Natural killer cell (primary cell): ENCODE measurements at regions not wholly inside any gene's neighbourhood (a gene's known extent, or its start where the extent isn't known, plus 50 kb on each side); places are given as distances from the start of the nearest gene placed in this dataset.

Source experiments
- ATAC-seq, 3 donors: fragments of 150-1000 bp in 2 of 3; fragments of 200-7000 bp in 1 of 3; cut with Tn5 transposase; 1 replicate in 1 of 3; 2 replicates in 2 of 3; pipeline ENCODE4 v1.10.0; 2021; ENCODE audit warnings: mild to moderate bottlenecking in 2 of 3, moderate library complexity in 2 of 3
- DNase-seq, 2 donors: peaks; one replicate each; pipeline versions ENCODE4 v3.0.0 to v3.0.0-alpha.2; 2013 to 2021; ENCODE audit warnings: mixed read lengths in 1 of 2
- H3K27ac ChIP-seq: one replicate; pipeline ENCODE4 v1.5.1; 2013; ENCODE audit warnings: mild to moderate bottlenecking, low read length
- H3K27me3 ChIP-seq: one replicate; pipeline ENCODE4 v1.6.1; 2013; ENCODE audit warnings: low read length; ENCODE audit not compliant: control insufficient read depth, insufficient read depth
- H3K36me3 ChIP-seq: one replicate; pipeline ENCODE4 v1.6.1; 2013; ENCODE audit warnings: low read length; ENCODE audit not compliant: control insufficient read depth, insufficient read depth
- H3K4me1 ChIP-seq: one replicate; pipeline ENCODE4 v1.6.1; 2013; ENCODE audit warnings: low read length; ENCODE audit not compliant: control insufficient read depth, insufficient read depth
- H3K4me3 ChIP-seq: one replicate; pipeline ENCODE4 v1.5.1; 2013; ENCODE audit warnings: low read length
- H3K9me3 ChIP-seq: one replicate; pipeline ENCODE4 v1.6.1; 2013; ENCODE audit warnings: low read length; ENCODE audit not compliant: control insufficient read depth, insufficient read depth
- H3K27ac Mint-ChIP-seq, 2 donors: one replicate each; pipeline ENCODE4 v1.8.0; 2022; ENCODE audit warnings: mild to moderate bottlenecking in 2 of 2, mixed read lengths in 2 of 2, moderate library complexity in 1 of 2
- H3K27me3 Mint-ChIP-seq, 2 donors: one replicate each; pipeline ENCODE4 v1.8.0; 2022; ENCODE audit warnings: low read depth in 2 of 2, mixed read lengths in 2 of 2
- H3K36me3 Mint-ChIP-seq: one replicate; pipeline ENCODE4 v1.8.0; 2022; ENCODE audit warnings: mixed read lengths
- H3K4me1 Mint-ChIP-seq, 2 donors: one replicate each; pipeline ENCODE4 v1.8.0; 2022; ENCODE audit warnings: mixed read lengths in 2 of 2
- H3K4me3 Mint-ChIP-seq: one replicate; pipeline ENCODE4 v1.8.0; 2022; ENCODE audit warnings: mild to moderate bottlenecking, moderate library complexity, mixed read lengths
- H3K9me3 Mint-ChIP-seq, 2 donors: one replicate each; pipeline ENCODE4 v1.8.0; 2022; ENCODE audit warnings: mixed read lengths in 2 of 2
- CTCF ChIP-seq: fragments of 200-600 bp; IDR thresholded peaks from one replicate; pipeline ENCODE4 v1.8.0; 2022; ENCODE audit warnings: antibody characterized with exemption
- WGBS: methylation state at CpG from one replicate; pipeline ENCODE4 v1.1.7; 2013; ENCODE audit warnings: missing lambda C conversion rate; ENCODE audit not compliant: insufficient coverage; 5-methylcytosine and 5-hydroxymethylcytosine counted together
- intact Hi-C: fragments of 100-400 bp; cut with micrococcal nuclease; formaldehyde crosslinking; loops from one replicate; pipeline ENCODE4 v1.14.2; 2022

GRCh38 chr10:130652544-130652943 is 516.4 kb downstream of the GLRX3 start:
- no peak overlapping the region for H3K27ac Mint-ChIP-seq
- Histone ChIP-seq H3K4me1 (no peaks in the 10 kb centered on the region), H3K4me3 (no peak overlapping the region), H3K27ac (no peak overlapping the region), H3K27me3 (no peaks in the 10 kb centered on the region), H3K36me3 (no peaks in the 10 kb centered on the region), H3K9me3 (no peaks in the 10 kb centered on the region)
- H3K27me3 Mint-ChIP-seq = no peaks in the 10 kb centered on the region
- DNase-seq = no peak
- H3K4me3 Mint-ChIP-seq = no peak overlapping the region
- no peaks in the 10 kb centered on the region for H3K36me3 Mint-ChIP-seq
- ATAC-seq = no peak
- intact Hi-C loops = no loop called here
- no peak for TF ChIP-seq CTCF
- peaks cover 0 to 2% of the 10 kb centered on the region in 2 donors for H3K9me3 Mint-ChIP-seq
- no peaks in the 10 kb centered on the region for H3K4me1 Mint-ChIP-seq
- WGBS = over 99% methylated on average over 4 of the region's 5 CpGs

- Histone ChIP-seq H3K27me3 (no peaks in the 10 kb centered on the region), H3K9me3 (no peaks in the 10 kb centered on the region), H3K36me3 (no peaks in the 10 kb centered on the region), H3K4me1 (no peaks in the 10 kb centered on the region), H3K27ac (no peak overlapping the region), H3K4me3 (no peak overlapping the region)
- Mint-ChIP-seq H3K4me1 (no peaks in the 10 kb centered on the region), H3K27ac (no peak overlapping the region), H3K4me3 (no peak overlapping the region), H3K36me3 (no peaks in the 10 kb centered on the region), H3K27me3 (no peaks in the 10 kb centered on the region), H3K9me3 (peaks cover 0 to 2% of the 10 kb centered on the region in 2 donors)
- TF ChIP-seq CTCF = no peak
- ATAC-seq = peak in 1 of 3 donors; percentile 44
- WGBS = 88% methylated on average over 14 of the region's 14 CpGs
- intact Hi-C loops = no loop called here
- no peak for DNase-seq
Measured at GRCh38 chr10:130652964-130653578, 516.9 kb downstream of the GLRX3 start.

- intact Hi-C loops = no loop called here
- Histone ChIP-seq H3K9me3 (no peaks in the 10 kb centered on the region), H3K4me1 (no peaks in the 10 kb centered on the region), H3K36me3 (no peaks in the 10 kb centered on the region), H3K27me3 (no peaks in the 10 kb centered on the region), H3K4me3 (no peak overlapping the region), H3K27ac (no peak overlapping the region)
- Mint-ChIP-seq H3K27ac (no peak overlapping the region), H3K36me3 (no peaks in the 10 kb centered on the region), H3K9me3 (peaks cover 0 to 2% of the 10 kb centered on the region in 2 donors), H3K4me1 (no peaks in the 10 kb centered on the region), H3K27me3 (no peaks in the 10 kb centered on the region), H3K4me3 (no peak overlapping the region)
- TF ChIP-seq CTCF = no peak
- DNase-seq (no peak), ATAC-seq (no peak)
- 92% methylated on average over 20 of the region's 20 CpGs for WGBS
Measured at GRCh38 chr10:130654726-130655125, 518.5 kb downstream of the GLRX3 start.
